ENCODE measurements at regions not wholly inside any gene's neighbourhood (a gene's known extent, or its start where the extent isn't known, plus 50 kb on each side); places are given as distances from the start of the nearest gene placed in this dataset.
"Not testable (repeated sequence)": the region's sequence is repeated elsewhere in the genome, so short reads cannot be mapped to it uniquely, and the experiment has no call there.

GRCh38 chr7:156356551-156356950 lies 284.0 kb upstream of the RNF32 start:
- H3K4me3 ChIP-seq: no peak overlapping the region
- H3K27ac ChIP-seq: no peak overlapping the region
- no peak for DNase-seq (ENCODE audit: low spot score)
- TF ChIP-seq, protein P1, sequence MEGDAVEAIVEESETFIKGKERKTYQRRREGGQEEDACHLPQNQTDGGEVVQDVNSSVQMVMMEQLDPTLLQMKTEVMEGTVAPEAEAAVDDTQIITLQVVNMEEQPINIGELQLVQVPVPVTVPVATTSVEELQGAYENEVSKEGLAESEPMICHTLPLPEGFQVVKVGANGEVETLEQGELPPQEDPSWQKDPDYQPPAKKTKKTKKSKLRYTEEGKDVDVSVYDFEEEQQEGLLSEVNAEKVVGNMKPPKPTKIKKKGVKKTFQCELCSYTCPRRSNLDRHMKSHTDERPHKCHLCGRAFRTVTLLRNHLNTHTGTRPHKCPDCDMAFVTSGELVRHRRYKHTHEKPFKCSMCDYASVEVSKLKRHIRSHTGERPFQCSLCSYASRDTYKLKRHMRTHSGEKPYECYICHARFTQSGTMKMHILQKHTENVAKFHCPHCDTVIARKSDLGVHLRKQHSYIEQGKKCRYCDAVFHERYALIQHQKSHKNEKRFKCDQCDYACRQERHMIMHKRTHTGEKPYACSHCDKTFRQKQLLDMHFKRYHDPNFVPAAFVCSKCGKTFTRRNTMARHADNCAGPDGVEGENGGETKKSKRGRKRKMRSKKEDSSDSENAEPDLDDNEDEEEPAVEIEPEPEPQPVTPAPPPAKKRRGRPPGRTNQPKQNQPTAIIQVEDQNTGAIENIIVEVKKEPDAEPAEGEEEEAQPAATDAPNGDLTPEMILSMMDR (IDR thresholded peaks at IDR 0.05): no peak

- Histone ChIP-seq H3K27ac (no peak overlapping the region), H3K4me3 (no peak overlapping the region)
- TF ChIP-seq, protein P1 (IDR thresholded peaks at IDR 0.05): no peak
- no peak for DNase-seq (ENCODE audit: low spot score)
Measured at GRCh38 chr7:156353352-156353751, 287.2 kb upstream of the RNF32 start.

DNA sequence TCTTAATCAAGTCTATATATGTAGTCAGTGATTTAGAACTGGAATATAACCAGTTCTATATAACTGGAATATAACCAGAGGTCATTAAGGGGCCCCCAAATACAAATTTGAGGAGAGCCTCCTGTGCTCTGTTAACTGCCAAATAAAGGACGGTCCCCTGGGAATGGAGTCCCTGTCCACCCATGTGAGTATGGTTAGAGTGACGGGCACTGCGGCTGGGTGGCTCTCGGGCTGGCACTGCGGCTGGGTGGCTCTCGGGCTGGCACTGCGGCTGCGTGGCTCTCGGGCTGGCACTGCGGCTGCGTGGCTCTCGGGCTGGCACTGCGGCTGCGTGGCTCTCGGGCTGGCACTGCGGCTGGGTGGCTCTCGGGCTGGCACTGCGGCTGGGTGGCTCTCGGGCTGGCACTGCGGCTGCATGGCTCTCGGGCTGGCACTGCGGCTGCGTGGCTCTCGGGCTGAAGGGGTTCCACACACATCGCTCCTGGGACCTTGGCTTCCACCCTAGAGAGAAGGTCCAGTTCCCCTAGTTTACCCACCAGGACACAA lies 292.8 kb upstream of the RNF32 start:
- H3K4me3 ChIP-seq; DNase-seq (ENCODE audit: low spot score); H3K27ac ChIP-seq: not testable (repeated sequence)

- DNase-seq (ENCODE audit: low spot score): no peak
- H3K4me3 ChIP-seq: no peak overlapping the region
- no peak overlapping the region for H3K27ac ChIP-seq
- TF ChIP-seq, protein P1 (IDR thresholded peaks at IDR 0.05): no peak
Measured at GRCh38 chr7:156347132-156347531, 293.4 kb upstream of the RNF32 start.

GRCh38 chr7:156344595-156344994 lies 296.0 kb upstream of the RNF32 start:
- DNase-seq (ENCODE audit: low spot score): no peak
- no peak overlapping the region for H3K27ac ChIP-seq
- H3K4me3 ChIP-seq: no peak overlapping the region
- TF ChIP-seq, protein P1 (IDR thresholded peaks at IDR 0.05): no peak

GRCh38 chr7:156334636-156335035 lies 305.9 kb upstream of the RNF32 start:
- Histone ChIP-seq H3K4me3 (no peak overlapping the region), H3K27ac (no peak overlapping the region)
- no peak for DNase-seq (ENCODE audit: low spot score)
- TF ChIP-seq, protein P1 (IDR thresholded peaks at IDR 0.05): no peak

- TF ChIP-seq, protein P1 (IDR thresholded peaks at IDR 0.05): no peak
- Histone ChIP-seq H3K27ac (no peak overlapping the region), H3K4me3 (no peak overlapping the region)
- no peak for DNase-seq (ENCODE audit: low spot score)
Measured at GRCh38 chr7:156327916-156328315, 312.7 kb upstream of the RNF32 start.

GRCh38 chr7:156327474-156327873 lies 313.1 kb upstream of the RNF32 start:
- no peak overlapping the region for H3K4me3 ChIP-seq
- DNase-seq (ENCODE audit: low spot score): no peak
- no peak overlapping the region for H3K27ac ChIP-seq
- TF ChIP-seq, protein P1 (IDR thresholded peaks at IDR 0.05): no peak

Measured in coronary artery (tissue), 2 donors.